Skin epidermis (tissue), 12 donors: ENCODE measurements at regions not wholly inside any gene's neighbourhood (a gene's known extent, or its start where the extent isn't known, plus 50 kb on each side); places are given as distances from the start of the nearest gene placed in this dataset.
"Not testable (repeated sequence)": the region's sequence is repeated elsewhere in the genome, so short reads cannot be mapped to it uniquely, and the experiment has no call there.

Source experiments
- H3K27ac ChIP-seq, 21 experiments: fragments of 200-600 bp; sonication (generic) in 11 of 21; one replicate each; pipeline ENCODE4 v1.5.0; 2020; ENCODE audit warnings: mild to moderate bottlenecking in 3 of 21, inconsistent platforms in 2 of 21, moderate library complexity in 2 of 21
- H3K4me3 ChIP-seq, 7 experiments: fragments of 200-600 bp; sonication (generic) in 2 of 7; one replicate each; pipeline ENCODE4 v1.5.0; 2020; ENCODE audit warnings: inconsistent platforms in 2 of 7, mild to moderate bottlenecking in 2 of 7, moderate library complexity in 1 of 7

GRCh38 chr4:72888331-72888730 lies 181.2 kb downstream of the COX18 start:
- H3K4me3 ChIP-seq: no peak overlapping the region
- H3K27ac ChIP-seq: no peak overlapping the region

DNA sequence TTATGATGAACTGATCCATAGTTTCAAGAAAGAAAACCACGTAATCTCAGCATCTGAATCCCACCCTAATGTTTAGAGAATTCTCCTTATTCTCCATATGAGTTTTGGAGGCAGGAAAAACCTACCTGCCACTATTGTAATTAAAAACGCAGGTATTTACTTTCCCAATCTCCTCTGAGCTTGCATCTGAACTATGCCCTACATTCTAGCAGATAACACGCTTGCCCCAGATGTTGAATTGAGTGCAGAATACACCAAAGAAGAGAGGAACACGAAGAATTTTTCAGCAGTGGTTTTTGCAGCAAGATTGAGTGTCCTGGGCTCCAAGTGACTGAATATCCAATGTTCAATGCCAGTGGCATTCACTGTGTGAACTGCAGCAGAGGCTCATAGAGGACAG lies 182.4 kb downstream of the COX18 start:
- Histone ChIP-seq H3K27ac (no peak overlapping the region), H3K4me3 (no peak overlapping the region)

- Histone ChIP-seq H3K27ac (no peak overlapping the region), H3K4me3 (no peak overlapping the region)
Measured at GRCh38 chr4:72886602-72887001, 182.9 kb downstream of the COX18 start.

DNA sequence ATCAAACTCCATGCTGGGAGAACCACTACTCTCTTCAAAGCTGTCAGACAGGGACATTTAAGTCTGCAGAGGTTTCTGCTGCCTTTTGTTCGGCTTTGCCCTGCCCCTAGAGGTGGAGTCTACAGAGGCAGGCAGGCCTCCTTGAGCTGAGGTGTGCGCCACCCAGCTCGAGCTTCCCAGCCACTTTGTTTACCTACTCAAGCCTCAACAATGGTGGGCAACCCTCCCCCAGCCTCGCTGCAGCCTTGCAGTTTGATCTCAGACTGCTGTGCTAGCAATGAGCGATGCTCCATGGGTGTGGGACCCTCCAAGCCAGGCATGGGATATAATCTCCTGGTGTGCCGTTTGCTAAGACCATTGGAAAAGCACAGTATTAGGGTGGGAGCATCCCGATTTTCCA lies 185.3 kb downstream of the COX18 start:
- H3K4me3 ChIP-seq, H3K27ac ChIP-seq: not testable (repeated sequence)

DNA sequence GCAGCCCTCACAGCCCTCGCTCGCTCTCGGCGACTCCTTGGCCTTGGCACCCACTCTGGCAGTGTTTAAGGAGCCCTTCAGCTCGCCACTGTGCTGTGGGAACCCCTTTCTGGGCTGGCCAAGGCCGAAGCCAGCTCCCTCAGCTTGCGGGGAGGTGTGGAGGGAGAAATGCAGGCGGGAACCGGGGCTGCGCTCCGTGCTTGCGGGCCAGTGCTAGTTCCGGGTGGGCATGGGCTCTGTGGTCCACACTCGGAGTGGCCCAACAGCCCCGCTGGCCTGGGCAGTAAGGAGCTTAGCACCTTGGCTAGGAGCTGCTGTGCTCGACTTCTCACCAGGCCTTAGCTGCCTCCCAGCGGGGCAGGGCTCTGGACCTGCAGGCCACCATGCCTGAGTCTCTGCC lies 192.6 kb downstream of the COX18 start:
- no peak overlapping the region for H3K4me3 ChIP-seq

GRCh38 chr4:72875545-72875944 lies 194.0 kb downstream of the COX18 start:
- no peak overlapping the region for H3K27ac ChIP-seq
- no peak overlapping the region for H3K4me3 ChIP-seq

More for the DNA sequence above, 192.6 kb downstream of the COX18 start:
- H3K27ac ChIP-seq: no peak overlapping the region

DNA sequence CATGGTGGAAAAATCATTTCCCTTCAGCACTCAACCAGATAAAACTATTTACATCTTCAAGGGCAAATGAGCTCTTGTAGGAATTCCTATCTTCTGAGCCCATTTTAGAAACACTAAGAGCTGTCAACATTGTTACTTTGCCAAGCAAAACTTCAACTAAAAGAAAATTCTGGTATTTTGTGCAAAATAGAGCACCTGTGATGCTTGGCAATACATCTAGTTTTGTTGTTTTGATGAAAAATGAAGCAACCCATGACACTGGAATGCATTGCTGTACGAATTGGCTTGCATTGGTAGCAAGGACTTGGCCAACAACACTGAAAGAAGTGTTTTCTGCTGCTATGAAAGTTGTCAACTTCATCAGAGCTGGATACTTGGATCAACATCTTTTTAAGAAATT lies 194.4 kb downstream of the COX18 start:
- no peak overlapping the region for H3K4me3 ChIP-seq
- no peak overlapping the region for H3K27ac ChIP-seq

- Histone ChIP-seq H3K4me3 (no peak overlapping the region), H3K27ac (no peak overlapping the region)
Measured at GRCh38 chr4:72864898-72865297, 204.6 kb downstream of the COX18 start.

DNA sequence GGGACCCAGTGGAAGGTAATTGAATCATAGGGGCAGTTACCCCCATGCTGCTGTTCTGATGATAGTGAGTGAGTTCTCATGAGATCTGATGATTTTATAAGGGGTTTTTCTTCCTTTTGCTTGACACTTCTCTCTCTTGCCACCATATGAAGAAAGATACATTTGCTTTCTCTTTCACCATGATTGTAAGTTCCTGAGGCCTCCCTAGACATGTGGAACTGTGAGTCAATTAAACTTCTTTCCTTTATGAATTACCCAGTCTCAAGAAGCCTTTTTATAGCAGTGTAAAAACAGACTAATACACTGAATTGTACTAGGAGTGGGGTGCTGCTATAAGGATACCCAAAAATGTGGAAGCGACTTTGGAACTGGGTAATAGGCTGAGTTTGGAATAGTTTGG lies 205.2 kb downstream of the COX18 start:
- not testable (repeated sequence) for H3K27ac ChIP-seq, H3K4me3 ChIP-seq

- Histone ChIP-seq H3K27ac (no peak overlapping the region), H3K4me3 (no peak overlapping the region)
Measured at GRCh38 chr4:72860766-72861165, 208.8 kb downstream of the COX18 start.

GRCh38 chr4:72858328-72858727 lies 211.2 kb downstream of the COX18 start:
- H3K4me3 ChIP-seq: no peak overlapping the region
- H3K27ac ChIP-seq: no peak overlapping the region

- Histone ChIP-seq H3K4me3 (no peak overlapping the region), H3K27ac (no peak overlapping the region)
Measured at GRCh38 chr4:72857787-72858186, 211.7 kb downstream of the COX18 start.

DNA sequence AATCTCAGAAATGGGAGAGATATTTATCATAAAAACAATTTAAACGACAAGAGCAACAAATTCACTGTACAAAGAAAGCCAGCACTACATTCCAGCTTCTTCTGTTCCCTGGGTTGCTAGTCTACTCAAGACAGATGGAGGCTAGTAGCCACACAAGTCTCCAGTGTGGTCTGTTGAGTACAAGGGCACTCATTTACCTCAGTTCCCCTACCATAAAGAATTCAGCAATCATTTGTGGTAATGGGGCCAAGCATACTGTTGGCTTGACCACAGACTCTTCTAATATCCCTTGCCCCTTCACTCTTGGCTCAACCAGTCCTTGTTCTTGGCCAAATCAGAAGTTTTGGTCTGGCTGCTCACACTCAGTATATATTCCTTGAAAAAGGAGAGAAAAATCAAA lies 212.3 kb downstream of the COX18 start:
- H3K4me3 ChIP-seq: no peak overlapping the region

GRCh38 chr4:72846280-72847111 lies 223.0 kb downstream of the COX18 start:
- no peak overlapping the region for H3K27ac ChIP-seq
- no peak overlapping the region for H3K4me3 ChIP-seq

More for the DNA sequence above, 212.3 kb downstream of the COX18 start:
- H3K27ac ChIP-seq: no peak overlapping the region

DNA sequence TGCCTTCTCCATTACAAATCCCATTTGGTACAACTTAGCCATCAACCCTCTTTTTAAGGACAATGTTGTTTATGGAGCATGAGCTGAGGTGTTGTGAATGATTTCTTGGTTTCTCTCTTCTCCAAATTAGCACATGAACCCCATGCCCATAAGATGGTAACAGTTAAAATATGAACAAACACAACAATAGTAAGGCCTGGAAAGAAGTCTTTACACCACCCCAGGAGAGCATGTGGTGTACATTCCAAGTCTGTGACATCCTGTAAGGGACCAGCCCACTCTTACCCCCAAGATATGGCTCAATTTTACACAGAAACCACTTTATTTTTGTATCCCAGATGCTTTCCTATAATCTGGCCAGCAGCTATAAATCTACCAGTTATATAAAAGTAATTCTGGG lies 226.1 kb downstream of the COX18 start:
- no peak overlapping the region for H3K27ac ChIP-seq
- H3K4me3 ChIP-seq: no peak overlapping the region

DNA sequence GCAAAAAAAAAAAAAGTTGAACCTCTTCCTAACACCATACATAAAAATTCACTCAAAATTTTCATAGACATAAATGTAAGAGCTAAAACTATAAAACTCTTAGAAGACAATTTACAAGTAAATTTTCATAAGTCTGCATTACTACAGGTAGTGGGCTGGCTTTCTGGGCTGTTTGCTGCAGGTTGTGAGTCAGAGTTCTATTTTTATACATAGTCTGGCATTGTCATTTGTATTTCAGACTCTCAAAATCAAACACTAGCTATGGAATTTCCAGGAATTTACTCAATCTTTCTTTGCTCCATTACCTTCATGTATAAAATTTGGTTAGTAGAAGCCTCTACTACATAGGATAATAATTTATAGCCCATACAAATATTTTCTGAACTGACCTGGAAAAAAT lies 227.2 kb downstream of the COX18 start:
- H3K4me3 ChIP-seq: no peak overlapping the region
- no peak overlapping the region for H3K27ac ChIP-seq

GRCh38 chr4:72840166-72840565 lies 229.3 kb downstream of the COX18 start:
- not testable (repeated sequence) for H3K27ac ChIP-seq, H3K4me3 ChIP-seq

GRCh38 chr4:72828864-72829263 lies 240.7 kb downstream of the COX18 start:
- Histone ChIP-seq H3K4me3 (no peak overlapping the region), H3K27ac (no peak overlapping the region)

- Histone ChIP-seq H3K4me3 (no peak overlapping the region), H3K27ac (no peak overlapping the region)
Measured at GRCh38 chr4:72827968-72828367, 241.5 kb downstream of the COX18 start.

DNA sequence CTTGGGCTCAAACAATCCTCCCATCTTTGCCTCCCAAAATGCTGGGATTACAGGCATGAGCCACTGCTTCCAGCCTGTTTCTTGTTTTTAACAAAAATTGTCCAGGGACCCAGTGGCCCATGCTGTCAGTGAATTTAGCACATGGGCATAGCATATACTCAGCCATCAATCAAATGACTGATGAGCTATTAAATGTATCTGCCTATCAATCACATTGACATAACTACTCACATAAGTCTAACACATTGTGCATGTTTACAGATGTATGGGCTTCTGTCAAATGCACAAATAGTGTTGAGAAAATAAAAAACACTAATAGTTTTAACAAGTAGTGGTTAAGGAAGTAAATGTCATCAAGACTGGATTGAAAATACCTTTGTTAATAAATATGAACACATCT lies 249.4 kb downstream of the COX18 start:
- no peak overlapping the region for H3K4me3 ChIP-seq
- H3K27ac ChIP-seq: no peak overlapping the region

DNA sequence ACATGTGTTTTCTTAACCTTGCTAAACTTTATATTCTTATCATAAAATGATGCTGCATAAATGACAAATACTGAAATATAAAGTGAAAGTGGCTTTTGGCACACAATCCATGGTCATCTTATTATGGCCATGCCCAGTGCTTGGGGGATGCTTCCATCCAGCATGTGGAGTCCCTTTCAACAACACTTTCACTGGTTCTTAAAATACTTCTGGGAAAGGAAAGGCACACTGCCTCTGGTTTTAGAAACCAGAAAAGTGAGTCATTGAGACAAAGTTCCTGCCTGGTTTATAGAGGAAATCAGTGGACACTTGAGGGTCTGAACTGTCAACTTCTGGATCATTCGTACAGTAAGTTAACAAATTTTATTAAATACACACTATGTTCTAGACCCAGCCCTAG lies 248.0 kb upstream of the ADAMTS3 start:
- no peak overlapping the region for H3K4me3 ChIP-seq
- no peak overlapping the region for H3K27ac ChIP-seq

DNA sequence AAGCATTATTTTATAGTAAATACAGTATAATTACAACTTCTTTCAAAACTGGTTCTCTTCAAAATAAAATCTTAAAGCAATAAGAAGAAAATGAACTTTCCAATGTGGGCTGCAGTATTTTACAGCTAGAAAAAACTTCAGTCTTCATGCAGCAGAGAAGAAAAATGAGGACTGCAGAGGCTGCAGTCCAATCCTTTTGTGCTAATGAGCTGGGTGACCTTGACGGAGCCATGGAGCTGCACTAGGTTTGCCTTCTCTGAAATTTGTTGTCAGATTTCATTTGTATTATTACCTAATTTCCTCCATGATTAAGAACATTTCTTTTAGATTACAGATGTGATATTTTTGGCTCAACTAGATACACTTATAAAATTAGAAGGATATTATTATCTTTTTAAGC lies 245.2 kb upstream of the ADAMTS3 start:
- no peak overlapping the region for H3K4me3 ChIP-seq
- no peak overlapping the region for H3K27ac ChIP-seq
